ENCODE measurements at regions not wholly inside any gene's neighbourhood (a gene's known extent, or its start where the extent isn't known, plus 50 kb on each side); places are given as distances from the start of the nearest gene placed in this dataset.

GRCh38 chr7:22911889-22912288, 89.2 kb upstream of the TOMM7 start:
- DNase-seq (ENCODE audit: low spot score): no peak

- DNase-seq (ENCODE audit: low spot score): no peak
Measured at GRCh38 chr7:22909917-22910316, 87.3 kb upstream of the TOMM7 start.

GRCh38 chr7:22907805-22908204, 85.2 kb upstream of the TOMM7 start:
- no peak for DNase-seq (ENCODE audit: low spot score)

- no peak for DNase-seq (ENCODE audit: low spot score)
Measured at GRCh38 chr7:22900784-22901183, 78.1 kb upstream of the TOMM7 start.

GRCh38 chr7:22900101-22900500, 77.5 kb upstream of the TOMM7 start:
- DNase-seq (ENCODE audit: low spot score): no peak

- DNase-seq (ENCODE audit: low spot score): no peak
Measured at GRCh38 chr7:22896917-22897316, 74.3 kb upstream of the TOMM7 start.

GRCh38 chr7:22895828-22896165, 73.1 kb upstream of the TOMM7 start:
- no peak for DNase-seq (ENCODE audit: low spot score)

- DNase-seq (ENCODE audit: low spot score): no peak
Measured at GRCh38 chr7:22895140-22895827, 72.6 kb upstream of the TOMM7 start.

GRCh38 chr7:22894546-22894945, 71.9 kb upstream of the TOMM7 start:
- DNase-seq (ENCODE audit: low spot score): no peak

- DNase-seq (ENCODE audit: low spot score): no peak
Measured at GRCh38 chr7:22890773-22891172, 68.1 kb upstream of the TOMM7 start.

GRCh38 chr7:22885797-22886261, 63.2 kb upstream of the TOMM7 start:
- DNase-seq (ENCODE audit: low spot score): no peak

GRCh38 chr7:22884911-22885788, 62.5 kb upstream of the TOMM7 start:
- DNase-seq (ENCODE audit: low spot score): no peak

GRCh38 chr7:22882106-22882505, 59.5 kb upstream of the TOMM7 start:
- DNase-seq (ENCODE audit: low spot score): no peak

GRCh38 chr7:22879709-22880306, 57.2 kb upstream of the TOMM7 start:
- no peak for DNase-seq (ENCODE audit: low spot score)

GRCh38 chr7:22879280-22879679, 56.6 kb upstream of the TOMM7 start:
- DNase-seq (ENCODE audit: low spot score): no peak

- DNase-seq (ENCODE audit: low spot score): no peak
Measured at GRCh38 chr7:22876986-22877729, 54.5 kb upstream of the TOMM7 start.

GRCh38 chr7:22875470-22875869, 52.8 kb upstream of the TOMM7 start:
- DNase-seq (ENCODE audit: low spot score): no peak

- no peak for DNase-seq (ENCODE audit: low spot score)
Measured at GRCh38 chr7:22874904-22875303, 52.3 kb upstream of the TOMM7 start.

Data from putamen (tissue), 1 donor.